Left cardiac atrium (tissue), 4 donors: ENCODE measurements at regions not wholly inside any gene's neighbourhood (a gene's known extent, or its start where the extent isn't known, plus 50 kb on each side); places are given as distances from the start of the nearest gene placed in this dataset.
A peak's percentile ranks its signal among the peaks of the same experiment; 100 is the strongest.
"Not testable (repeated sequence)": the region's sequence is repeated elsewhere in the genome, so short reads cannot be mapped to it uniquely, and the experiment has no call there.

Experiments
- ATAC-seq, 2 donors: fragments of 200-7000 bp; cut with Tn5 transposase; one replicate each; pipeline ENCODE4 v1.9.1; 2020; ENCODE audit warnings: mild to moderate bottlenecking in 2 of 2, moderate library complexity in 2 of 2
- DNase-seq: peaks from one replicate; pipeline ENCODE4 v3.0.0-alpha.2; 2020
- intact Hi-C, 2 donors: fragments of 100-400 bp; cut with DNase I; formaldehyde crosslinking; loops; one replicate each; pipeline versions ENCODE4 v1.14.1 to v1.15.1; 2022 to 2023
- donor health status: DM: no; HTN: yes; CAD: no.
- donor health status: DM: no; HTN: yes; CAD: no; lungs with severe emphysema.
- donor health status: DM: yes; HTN: yes; CAD: no.
- donor health status: Dilated cardiomyopathy.

- peak; percentile 68 to 92 for ATAC-seq
- intact Hi-C loops: loop anchor here in 1 of 2 donors (5.0 kb wide), 1 partner anchor 50 kb away; no protein-coding TSS in a partner anchor
- DNase-seq: no peak
Observed at GRCh38 chr9:6106711-6107339, 91.4 kb upstream of the RANBP6 start.

GRCh38 chr9:6105738-6106137 lies 90.3 kb upstream of the RANBP6 start:
- DNase-seq: no peak
- intact Hi-C loops: loop anchor here in 1 of 2 donors (5.0 kb wide), 1 partner anchor 48 kb away; no protein-coding TSS in a partner anchor
- no peak for ATAC-seq

GRCh38 chr9:6104406-6104805 lies 89.0 kb upstream of the RANBP6 start:
- DNase-seq, intact Hi-C loops, ATAC-seq: not testable (repeated sequence)

GRCh38 chr9:6103911-6104310 lies 88.5 kb upstream of the RANBP6 start:
- ATAC-seq, intact Hi-C loops, DNase-seq: not testable (repeated sequence)

- intact Hi-C loops, DNase-seq, ATAC-seq: not testable (repeated sequence)
Observed at GRCh38 chr9:6102336-6102987, 87.0 kb upstream of the RANBP6 start.

- ATAC-seq, intact Hi-C loops, DNase-seq: not testable (repeated sequence)
Observed at GRCh38 chr9:6101725-6102124, 86.3 kb upstream of the RANBP6 start.

- ATAC-seq, intact Hi-C loops, DNase-seq: not testable (repeated sequence)
Observed at GRCh38 chr9:6099346-6099745, 83.9 kb upstream of the RANBP6 start.

- ATAC-seq (no peak), DNase-seq (no peak)
- intact Hi-C loops: no loop called here
Observed at GRCh38 chr9:6098431-6098830, 83.0 kb upstream of the RANBP6 start.

GRCh38 chr9:6096821-6097220 lies 81.4 kb upstream of the RANBP6 start:
- DNase-seq: no peak
- intact Hi-C loops: no loop called here

GRCh38 chr9:6090277-6091210 lies 75.1 kb upstream of the RANBP6 start:
- intact Hi-C loops: no loop called here
- DNase-seq (no peak), ATAC-seq (peak; percentile 92 to 98)

More at GRCh38 chr9:6096821-6097220, 81.4 kb upstream of the RANBP6 start:
- ATAC-seq: no peak

GRCh38 chr9:6089300-6089699 lies 73.9 kb upstream of the RANBP6 start:
- no peak for ATAC-seq
- intact Hi-C loops: no loop called here

GRCh38 chr9:6086006-6086655 lies 70.7 kb upstream of the RANBP6 start:
- DNase-seq (no peak), ATAC-seq (no peak)
- intact Hi-C loops: no loop called here

More at GRCh38 chr9:6089300-6089699, 73.9 kb upstream of the RANBP6 start:
- no peak for DNase-seq

- ATAC-seq: peak; percentile 98
- intact Hi-C loops: no loop called here
Observed at GRCh38 chr9:6080154-6080716, 64.8 kb upstream of the RANBP6 start.

GRCh38 chr9:6079386-6079785 lies 64.0 kb upstream of the RANBP6 start:
- ATAC-seq: no peak

More at GRCh38 chr9:6080154-6080716, 64.8 kb upstream of the RANBP6 start:
- peak; percentile 90 for DNase-seq

GRCh38 chr9:6078382-6079105 lies 63.1 kb upstream of the RANBP6 start:
- ATAC-seq: no peak
- no peak for DNase-seq
- intact Hi-C loops: no loop called here

More at GRCh38 chr9:6079386-6079785, 64.0 kb upstream of the RANBP6 start:
- no peak for DNase-seq
- intact Hi-C loops: no loop called here

- DNase-seq (no peak), ATAC-seq (no peak)
- intact Hi-C loops: no loop called here
Observed at GRCh38 chr9:6076851-6077250, 61.4 kb upstream of the RANBP6 start.

GRCh38 chr9:6073731-6074130 lies 58.3 kb upstream of the RANBP6 start:
- intact Hi-C loops: no loop called here
- no peak for ATAC-seq
- DNase-seq: no peak

- DNase-seq: no peak
Observed at GRCh38 chr9:6072865-6073264, 57.4 kb upstream of the RANBP6 start.

More at GRCh38 chr9:6072865-6073264, 57.4 kb upstream of the RANBP6 start:
- intact Hi-C loops: no loop called here
- ATAC-seq: no peak
